Erythroblast (primary cell): ENCODE measurements at regions not wholly inside any gene's neighbourhood (a gene's known extent, or its start where the extent isn't known, plus 50 kb on each side); places are given as distances from the start of the nearest gene placed in this dataset.

Experiments
- GATA1 ChIP-seq: IDR thresholded peaks from 2 replicates; pipeline ENCODE4 v1.6.1; 2011; ENCODE audit warnings: low read depth, mild to moderate bottlenecking, control low read depth, low read length, moderate library complexity
- POLR2A ChIP-seq: IDR thresholded peaks from 2 replicates; pipeline ENCODE4 v1.6.1; 2011; ENCODE audit warnings: mild to moderate bottlenecking, low read length

DNA sequence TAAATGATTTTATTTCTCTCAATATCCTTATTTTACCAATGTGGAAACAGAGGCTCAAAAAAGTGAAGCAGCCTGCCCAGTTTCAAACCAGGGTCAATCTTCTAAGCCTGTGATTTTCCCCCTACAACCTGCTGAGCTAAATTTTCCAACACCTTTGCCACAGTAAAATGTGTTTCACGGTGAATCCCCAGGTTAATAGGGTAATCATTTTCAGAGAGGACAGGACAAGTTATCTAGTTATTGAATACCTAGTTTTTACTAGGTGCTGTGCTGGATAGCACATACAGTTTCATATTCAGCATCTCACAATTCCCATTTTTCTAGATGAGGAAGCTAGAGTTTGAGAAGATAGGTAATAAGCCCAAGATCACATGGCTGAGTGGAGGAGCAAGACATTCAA is 236.6 kb downstream of the PTH2R start:
- TF ChIP-seq POLR2A (no peak), GATA1 (no peak)
